BE2C (cell line): ENCODE measurements at regions not wholly inside any gene's neighbourhood (a gene's known extent, or its start where the extent isn't known, plus 50 kb on each side); places are given as distances from the start of the nearest gene placed in this dataset.

Experiments
- DNase-seq: peaks from one replicate; pipeline ENCODE4 v3.0.0-alpha.2; 2020
- H3K27me3 ChIP-seq: fragments of 250-450 bp; sonication (Bioruptor Pico); 2 replicates; pipeline ENCODE4 v1.5.1; 2020; ENCODE audit warnings: mild to moderate bottlenecking
- H3K36me3 ChIP-seq: fragments of 250-450 bp; sonication (Bioruptor Pico); 2 replicates; pipeline ENCODE4 v1.5.1; 2020; ENCODE audit warnings: mild to moderate bottlenecking
- H3K4me1 ChIP-seq: fragments of 250-450 bp; sonication (Bioruptor Pico); 2 replicates; pipeline ENCODE4 v1.5.1; 2020
- H3K4me3 ChIP-seq: 2 replicates; pipeline ENCODE4 v1.5.1; 2011; ENCODE audit warnings: low read depth, low read length
- H3K9me3 ChIP-seq: fragments of 250-450 bp; sonication (Bioruptor Pico); 2 replicates; pipeline ENCODE4 v1.5.1; 2020
- CTCF ChIP-seq: IDR thresholded peaks from 2 replicates; pipeline ENCODE4 v1.5.1; 2012; ENCODE audit warnings: mild to moderate bottlenecking, low read depth, low read length

GRCh38 chr2:147530033-147530432, 314.8 kb upstream of the ACVR2A start:
- H3K4me1 ChIP-seq, result no peaks in the 10 kb centered on the region
- no peaks in the 10 kb centered on the region for H3K9me3 ChIP-seq
- DNase-seq, result no peak
- H3K36me3 ChIP-seq, result no peaks in the 10 kb centered on the region
- no peaks in the 10 kb centered on the region for H3K27me3 ChIP-seq
- H3K4me3 ChIP-seq, result no peak overlapping the region
- no peak for TF ChIP-seq CTCF

GRCh38 chr2:147525819-147526489, 318.9 kb upstream of the ACVR2A start:
- H3K36me3 ChIP-seq, result no peaks in the 10 kb centered on the region
- TF ChIP-seq CTCF, result no peak
- no peaks in the 10 kb centered on the region for H3K9me3 ChIP-seq
- H3K4me1 ChIP-seq, result no peaks in the 10 kb centered on the region
- H3K4me3 ChIP-seq, result no peak overlapping the region
- H3K27me3 ChIP-seq, result no peaks in the 10 kb centered on the region
- DNase-seq, result no peak

GRCh38 chr2:147524912-147525311, 319.9 kb upstream of the ACVR2A start:
- no peak for DNase-seq
- TF ChIP-seq CTCF, result no peak
- H3K4me3 ChIP-seq, result no peak overlapping the region

GRCh38 chr2:147523415-147523814, 321.4 kb upstream of the ACVR2A start:
- Histone ChIP-seq H3K4me3 (no peak overlapping the region), H3K9me3 (no peaks in the 10 kb centered on the region), H3K4me1 (no peaks in the 10 kb centered on the region), H3K36me3 (no peaks in the 10 kb centered on the region), H3K27me3 (no peaks in the 10 kb centered on the region)
- DNase-seq, result no peak
- TF ChIP-seq CTCF, result no peak

More at GRCh38 chr2:147524912-147525311, 319.9 kb upstream of the ACVR2A start:
- H3K27me3 ChIP-seq, result no peaks in the 10 kb centered on the region
- H3K9me3 ChIP-seq, result no peaks in the 10 kb centered on the region
- H3K4me1 ChIP-seq, result no peaks in the 10 kb centered on the region
- H3K36me3 ChIP-seq, result no peaks in the 10 kb centered on the region

GRCh38 chr2:147521936-147522335, 322.9 kb upstream of the ACVR2A start:
- Histone ChIP-seq H3K4me1 (no peaks in the 10 kb centered on the region), H3K4me3 (no peak overlapping the region), H3K36me3 (no peaks in the 10 kb centered on the region), H3K9me3 (no peaks in the 10 kb centered on the region), H3K27me3 (no peaks in the 10 kb centered on the region)
- DNase-seq, result no peak
- no peak for TF ChIP-seq CTCF

- H3K36me3 ChIP-seq, result no peaks in the 10 kb centered on the region
- H3K4me1 ChIP-seq, result no peaks in the 10 kb centered on the region
- no peak for TF ChIP-seq CTCF
- no peaks in the 10 kb centered on the region for H3K27me3 ChIP-seq
- no peak overlapping the region for H3K4me3 ChIP-seq
- DNase-seq, result no peak
- H3K9me3 ChIP-seq, result no peaks in the 10 kb centered on the region
Observed at GRCh38 chr2:147520817-147521216, 324.0 kb upstream of the ACVR2A start.
